Kidney (tissue), 13 donors: ENCODE measurements at regions not wholly inside any gene's neighbourhood (a gene's known extent, or its start where the extent isn't known, plus 50 kb on each side); places are given as distances from the start of the nearest gene placed in this dataset.
"Not testable (repeated sequence)": the region's sequence is repeated elsewhere in the genome, so short reads cannot be mapped to it uniquely, and the experiment has no call there.

Experiments used
- DNase-seq, 5 donors: peaks; one replicate each; pipeline ENCODE4 v3.0.0-alpha.2; 2013 to 2020
- FAIRE-seq: peaks from 2 replicates; lab custom pipeline; 2012; peaks lifted over from hg19 to GRCh38; lab: Jason Lieb, UNC
- H3K27ac ChIP-seq, 2 donors: one replicate each; pipeline ENCODE4 v1.7.0; 2013; ENCODE audit warnings: low read depth in 2 of 2, low read length in 2 of 2, inconsistent platforms in 1 of 2
- H3K27me3 ChIP-seq: one replicate; pipeline ENCODE4 v1.7.1; 2013; ENCODE audit warnings: low read length, inconsistent platforms; ENCODE audit not compliant: control insufficient read depth, insufficient read depth
- H3K36me3 ChIP-seq, 3 donors: one replicate each; pipeline versions ENCODE4 v1.7.0 to v1.7.1; 2013; ENCODE audit warnings: low read length in 3 of 3, control low read depth in 1 of 3, inconsistent platforms in 1 of 3; ENCODE audit not compliant: insufficient read depth in 3 of 3, control insufficient read depth in 2 of 3
- H3K4me1 ChIP-seq, 3 donors: one replicate each; pipeline versions ENCODE4 v1.7.0 to v1.7.1; 2013; ENCODE audit warnings: low read length in 3 of 3, inconsistent platforms in 1 of 3, low read depth in 1 of 3; ENCODE audit not compliant: control insufficient read depth in 2 of 3, insufficient read depth in 2 of 3
- H3K4me3 ChIP-seq, 3 donors: one replicate each; pipeline versions ENCODE4 v1.7.0 to v1.8.1; 2013; ENCODE audit warnings: low read length in 3 of 3, control low read depth in 1 of 3, inconsistent platforms in 1 of 3
- H3K9ac ChIP-seq, 3 donors: one replicate each; pipeline versions ENCODE4 v1.7.0 to v1.7.1; 2013; ENCODE audit warnings: low read length in 3 of 3, control low read depth in 1 of 3, inconsistent platforms in 1 of 3
- H3K9me3 ChIP-seq, 3 donors: one replicate each; pipeline versions ENCODE4 v1.7.0 to v1.7.1; 2013; ENCODE audit warnings: low read length in 3 of 3, control low read depth in 1 of 3, inconsistent platforms in 1 of 3; ENCODE audit not compliant: control insufficient read depth in 2 of 3, insufficient read depth in 1 of 3
- intact Hi-C: fragments of 100-400 bp; cut with DNase I; formaldehyde crosslinking; loops from one replicate; pipeline ENCODE4 v1.11.1; 2022
- TF ChIP-seq, protein P1 (sequence below): IDR thresholded peaks from 3 replicates; pipeline ENCODE4 v1.5.1; 2012; ENCODE audit warnings: mild to moderate bottlenecking, moderate library complexity, borderline replicate concordance; ENCODE audit not compliant: insufficient read depth; ENCODE audit errors: extremely low read depth
- donor health status: control.
- donor health status: control.
- donor health status: control.
- donor health status: control.
- donor health status: control.
- donor health status: DM: yes; HTN: yes; CAD: no.
- donor health status: Normal renal cell carcinoma (clear cell type).

DNA sequence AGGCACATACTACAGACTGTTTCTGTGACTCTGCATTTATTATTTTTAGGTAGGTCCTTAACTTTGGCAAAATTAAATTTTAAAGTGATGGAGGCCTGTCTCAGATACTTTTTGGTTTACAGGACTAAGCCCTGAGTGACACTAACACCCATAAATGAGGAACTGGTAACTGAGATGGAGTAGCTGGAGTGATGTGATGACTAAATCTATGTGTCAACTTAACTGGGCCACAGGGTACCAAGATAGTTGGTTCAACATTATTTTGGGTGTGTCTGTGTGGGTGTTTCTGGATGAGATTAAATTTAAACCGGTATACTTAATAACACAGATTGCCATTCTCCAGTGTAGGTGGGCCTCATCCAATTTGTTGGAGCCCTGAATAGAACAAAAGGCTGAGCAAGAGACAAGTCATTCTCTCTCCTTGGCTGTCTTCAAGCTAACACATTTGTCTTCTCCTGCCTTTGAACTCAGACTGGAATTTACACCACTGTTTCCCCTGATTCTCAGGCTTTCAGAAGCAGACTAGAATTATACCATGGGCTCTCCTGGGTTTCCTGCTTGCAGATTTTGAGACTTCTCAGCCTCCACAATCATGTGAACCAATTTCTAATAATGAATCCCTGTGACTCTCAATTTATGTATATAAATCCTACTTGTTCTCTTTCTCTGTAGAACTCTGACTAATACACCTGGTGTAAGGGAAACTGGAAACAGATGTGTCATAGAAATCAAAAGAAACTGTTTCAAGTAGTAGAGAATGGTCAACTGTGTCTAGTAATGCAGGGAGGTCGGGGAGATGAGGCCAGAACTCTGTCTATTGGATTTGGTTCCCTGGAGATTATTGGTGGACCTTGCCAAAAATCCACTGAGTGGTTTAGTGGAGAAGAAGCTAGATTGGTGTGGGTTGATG is 579.2 kb downstream of the EPM2A start:
- peaks cover 0 to 3% (median 0%) of the 10 kb centered on the region in 3 donors for H3K9me3 ChIP-seq
- H3K36me3 ChIP-seq, result no peaks in the 10 kb centered on the region
- DNase-seq, result no peak
- H3K4me3 ChIP-seq, result no peak overlapping the region
- no peak overlapping the region for H3K9ac ChIP-seq
- FAIRE-seq, result no peak
- intact Hi-C loops, result no loop called here
- no peaks in the 10 kb centered on the region for H3K27me3 ChIP-seq
- H3K4me1 ChIP-seq, result no peaks in the 10 kb centered on the region
- H3K27ac ChIP-seq, result no peak overlapping the region
- TF ChIP-seq, protein P1, sequence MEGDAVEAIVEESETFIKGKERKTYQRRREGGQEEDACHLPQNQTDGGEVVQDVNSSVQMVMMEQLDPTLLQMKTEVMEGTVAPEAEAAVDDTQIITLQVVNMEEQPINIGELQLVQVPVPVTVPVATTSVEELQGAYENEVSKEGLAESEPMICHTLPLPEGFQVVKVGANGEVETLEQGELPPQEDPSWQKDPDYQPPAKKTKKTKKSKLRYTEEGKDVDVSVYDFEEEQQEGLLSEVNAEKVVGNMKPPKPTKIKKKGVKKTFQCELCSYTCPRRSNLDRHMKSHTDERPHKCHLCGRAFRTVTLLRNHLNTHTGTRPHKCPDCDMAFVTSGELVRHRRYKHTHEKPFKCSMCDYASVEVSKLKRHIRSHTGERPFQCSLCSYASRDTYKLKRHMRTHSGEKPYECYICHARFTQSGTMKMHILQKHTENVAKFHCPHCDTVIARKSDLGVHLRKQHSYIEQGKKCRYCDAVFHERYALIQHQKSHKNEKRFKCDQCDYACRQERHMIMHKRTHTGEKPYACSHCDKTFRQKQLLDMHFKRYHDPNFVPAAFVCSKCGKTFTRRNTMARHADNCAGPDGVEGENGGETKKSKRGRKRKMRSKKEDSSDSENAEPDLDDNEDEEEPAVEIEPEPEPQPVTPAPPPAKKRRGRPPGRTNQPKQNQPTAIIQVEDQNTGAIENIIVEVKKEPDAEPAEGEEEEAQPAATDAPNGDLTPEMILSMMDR, result no peak

DNA sequence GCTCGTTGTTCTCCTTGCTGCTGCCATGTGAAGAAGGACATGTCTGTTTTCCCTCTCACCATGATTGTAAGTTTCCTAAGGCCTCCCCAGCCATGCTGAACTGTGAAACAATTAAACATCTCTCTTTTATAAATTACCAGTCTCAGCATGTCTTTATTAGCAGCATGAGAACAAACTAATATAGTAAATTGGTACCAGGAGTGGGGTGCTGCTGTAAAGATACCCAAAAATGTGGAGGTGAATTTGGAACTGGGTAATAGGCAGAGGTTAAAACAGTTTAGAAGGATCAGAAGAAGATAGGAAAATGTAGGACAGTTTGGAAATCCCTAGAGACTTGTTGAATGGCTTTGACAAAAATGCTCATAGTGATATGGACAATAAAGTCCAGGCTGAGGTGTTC is 576.7 kb downstream of the EPM2A start:
- H3K27ac ChIP-seq, DNase-seq, H3K27me3 ChIP-seq, H3K9me3 ChIP-seq, intact Hi-C loops, H3K4me3 ChIP-seq, H3K4me1 ChIP-seq, H3K36me3 ChIP-seq, FAIRE-seq, H3K9ac ChIP-seq: not testable (repeated sequence)

DNA sequence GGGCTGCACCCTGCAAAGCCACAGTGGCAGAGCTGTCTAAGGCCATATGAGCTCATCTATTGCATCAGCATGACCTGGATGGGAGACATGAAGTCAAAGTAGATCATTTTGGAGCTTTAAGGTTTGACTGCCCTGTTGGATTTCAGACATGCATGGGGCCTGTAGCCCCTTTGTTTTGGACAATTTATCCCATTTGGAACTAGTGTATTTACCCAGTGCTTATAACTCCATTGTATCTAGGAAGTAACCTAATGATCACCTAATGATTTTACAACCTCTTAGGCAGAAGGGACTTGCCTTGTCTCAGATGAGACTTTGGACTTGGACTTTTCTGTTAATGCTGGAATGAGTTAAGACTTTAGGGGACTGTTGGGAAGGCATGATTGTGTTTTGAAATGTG is 575.4 kb downstream of the EPM2A start:
- Histone ChIP-seq H3K9ac (no peak overlapping the region), H3K9me3 (peaks cover 0 to 3% (median 0%) of the 10 kb centered on the region in 3 donors), H3K4me3 (no peak overlapping the region), H3K36me3 (no peaks in the 10 kb centered on the region), H3K27me3 (no peaks in the 10 kb centered on the region), H3K4me1 (no peaks in the 10 kb centered on the region), H3K27ac (no peak overlapping the region)
- no peak for DNase-seq
- TF ChIP-seq, protein P1, result no peak
- intact Hi-C loops, result no loop called here
- FAIRE-seq, result no peak

DNA sequence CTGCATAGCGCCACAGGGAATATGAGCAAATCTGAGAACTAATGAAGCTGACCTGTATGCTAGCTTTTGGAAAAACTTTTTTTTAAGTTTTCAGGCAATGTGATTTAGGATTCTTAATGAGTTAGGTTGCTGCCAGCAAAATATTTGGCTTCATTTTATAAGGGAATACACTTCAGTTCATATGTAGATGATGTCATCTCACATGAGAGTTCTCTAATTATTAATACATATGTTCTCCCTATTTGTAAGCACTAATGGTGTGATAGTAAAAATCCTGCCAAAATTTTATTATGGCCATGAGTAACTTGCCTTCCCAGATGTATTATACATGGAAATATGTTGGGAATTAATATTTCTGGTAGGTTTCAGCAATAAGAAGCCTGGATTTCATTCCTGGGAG is 573.8 kb downstream of the EPM2A start:
- intact Hi-C loops, result no loop called here
- TF ChIP-seq, protein P1, result no peak
- no peak for FAIRE-seq
- no peak overlapping the region for H3K9ac ChIP-seq
- no peaks in the 10 kb centered on the region for H3K36me3 ChIP-seq
- no peaks in the 10 kb centered on the region for H3K27me3 ChIP-seq
- peaks cover 0 to 3% (median 0%) of the 10 kb centered on the region in 3 donors for H3K9me3 ChIP-seq
- no peak for DNase-seq
- no peak overlapping the region for H3K27ac ChIP-seq
- H3K4me3 ChIP-seq, result no peak overlapping the region
- H3K4me1 ChIP-seq, result no peaks in the 10 kb centered on the region
